ENCODE measurements at regions not wholly inside any gene's neighbourhood (a gene's known extent, or its start where the extent isn't known, plus 50 kb on each side); places are given as distances from the start of the nearest gene placed in this dataset.

- no peak for TF ChIP-seq POLR2AphosphoS5 (IDR thresholded peaks at IDR 0.05)
- TF ChIP-seq, protein P1, sequence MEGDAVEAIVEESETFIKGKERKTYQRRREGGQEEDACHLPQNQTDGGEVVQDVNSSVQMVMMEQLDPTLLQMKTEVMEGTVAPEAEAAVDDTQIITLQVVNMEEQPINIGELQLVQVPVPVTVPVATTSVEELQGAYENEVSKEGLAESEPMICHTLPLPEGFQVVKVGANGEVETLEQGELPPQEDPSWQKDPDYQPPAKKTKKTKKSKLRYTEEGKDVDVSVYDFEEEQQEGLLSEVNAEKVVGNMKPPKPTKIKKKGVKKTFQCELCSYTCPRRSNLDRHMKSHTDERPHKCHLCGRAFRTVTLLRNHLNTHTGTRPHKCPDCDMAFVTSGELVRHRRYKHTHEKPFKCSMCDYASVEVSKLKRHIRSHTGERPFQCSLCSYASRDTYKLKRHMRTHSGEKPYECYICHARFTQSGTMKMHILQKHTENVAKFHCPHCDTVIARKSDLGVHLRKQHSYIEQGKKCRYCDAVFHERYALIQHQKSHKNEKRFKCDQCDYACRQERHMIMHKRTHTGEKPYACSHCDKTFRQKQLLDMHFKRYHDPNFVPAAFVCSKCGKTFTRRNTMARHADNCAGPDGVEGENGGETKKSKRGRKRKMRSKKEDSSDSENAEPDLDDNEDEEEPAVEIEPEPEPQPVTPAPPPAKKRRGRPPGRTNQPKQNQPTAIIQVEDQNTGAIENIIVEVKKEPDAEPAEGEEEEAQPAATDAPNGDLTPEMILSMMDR (IDR thresholded peaks at IDR 0.05): no peak
- TF ChIP-seq POLR2A (IDR thresholded peaks at IDR 0.05): no peak
- no peak for TF ChIP-seq EP300 (IDR thresholded peaks at IDR 0.05)
These were observed 693.6 kb downstream of the PRELID2 start for GRCh38 chr5:145141534-145141933.

Data from stomach (tissue), 4 donors.